Gastrocnemius medialis (tissue), 4 donors: ENCODE measurements at regions not wholly inside any gene's neighbourhood (a gene's known extent, or its start where the extent isn't known, plus 50 kb on each side); places are given as distances from the start of the nearest gene placed in this dataset.

Experiments used
- ATAC-seq, 2 donors: fragments of 150-250 bp; one replicate each; pipeline ENCODE4 v1.9.1; 2016
- DNase-seq, 2 donors: peaks; one replicate each; pipeline ENCODE4 v3.0.0-alpha.2; 2019
- H3K27ac ChIP-seq, 4 donors: fragments of 200-600 bp; sonication (generic); 1 replicate in 1 of 4; 2 replicates in 3 of 4; pipeline ENCODE4 v1.5.1; 2016 to 2018; ENCODE audit warnings: mild to moderate bottlenecking in 2 of 4, moderate library complexity in 1 of 4
- H3K27me3 ChIP-seq, 3 donors: fragments of 200-600 bp; sonication (generic) in 2 of 3; 1 replicate in 1 of 3; 2 replicates in 2 of 3; pipeline versions ENCODE4 v1.5.1 to v1.6.0; 2016 to 2019; ENCODE audit warnings: mild to moderate bottlenecking in 1 of 3, moderate library complexity in 1 of 3
- H3K36me3 ChIP-seq, 2 donors: fragments of 200-600 bp; sonication (generic) in 1 of 2; one replicate each; pipeline ENCODE4 v1.5.1; 2017 to 2018
- H3K4me1 ChIP-seq, 2 donors: fragments of 200-600 bp; sonication (generic) in 1 of 2; one replicate each; pipeline ENCODE4 v1.5.1; 2016 to 2017; ENCODE audit warnings: mild to moderate bottlenecking in 2 of 2
- H3K4me3 ChIP-seq, 4 donors: fragments of 200-600 bp; sonication (generic) in 3 of 4; 1 replicate in 1 of 4; 2 replicates in 3 of 4; pipeline ENCODE4 v1.5.1; 2016 to 2019; ENCODE audit warnings: mild to moderate bottlenecking in 2 of 4
- H3K9me3 ChIP-seq, 3 donors: fragments of 200-600 bp; sonication (generic) in 2 of 3; 1 replicate in 1 of 3; 2 replicates in 2 of 3; pipeline ENCODE4 v1.5.1; 2016 to 2019
- CTCF ChIP-seq, 5 experiments: fragments of 450-650 bp in 3 of 5; fragments of 200-600 bp in 2 of 5; sonication (generic) in 2 of 5; IDR thresholded peaks in 4 of 5; conservative IDR thresholded peaks in 1 of 5; 1 replicate in 4 of 5; 2 replicates in 1 of 5; pipeline ENCODE4 v1.5.1; 2016 to 2019; ENCODE audit warnings: antibody characterized with exemption in 5 of 5, mild to moderate bottlenecking in 3 of 5, moderate library complexity in 3 of 5
- POLR2A ChIP-seq, 2 donors: fragments of 450-650 bp; IDR thresholded peaks; one replicate each; pipeline ENCODE4 v1.6.1; 2017; ENCODE audit warnings: antibody characterized with exemption in 2 of 2, mild to moderate bottlenecking in 2 of 2, moderate library complexity in 2 of 2
- in situ Hi-C, 4 donors: fragments of 200-750 bp; cut with MboI; loops; one replicate each; pipeline versions ENCODE4 v1.15.0 to v1.8.0; 2017; ENCODE audit warnings: low sequenced_read_pairs in 4 of 4
- intact Hi-C: fragments of 100-400 bp; cut with DNase I; formaldehyde crosslinking; loops from one replicate; pipeline ENCODE4 v1.15.1; 2023; ENCODE audit warnings: low total_unique reads

DNA sequence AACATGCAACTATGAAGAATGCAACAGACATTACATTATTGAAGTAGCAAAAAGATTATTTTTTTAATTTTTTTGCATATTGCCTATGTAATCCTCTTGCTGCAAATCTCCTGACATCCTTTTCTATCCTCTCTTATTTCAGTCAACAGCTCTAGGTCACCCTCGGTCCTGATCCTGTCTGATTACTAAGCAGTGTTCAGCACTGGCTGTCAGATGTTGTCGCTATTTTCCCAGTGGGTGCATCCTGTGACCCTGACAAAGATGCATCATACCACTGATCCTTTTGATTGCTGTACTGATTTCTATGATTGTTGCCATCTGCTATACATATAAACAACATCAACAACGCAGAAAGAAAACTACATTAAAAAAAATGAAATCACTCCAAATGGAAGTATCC, 443.7 kb upstream of the PRR20A start:
- no peaks in the 10 kb centered on the region for H3K9me3 ChIP-seq

GRCh38 chr13:56700324-56700723, 440.4 kb upstream of the PRR20A start:
- H3K4me1 ChIP-seq = no peaks in the 10 kb centered on the region
- intact Hi-C loops = no loop called here
- no peak for DNase-seq
- H3K27me3 ChIP-seq = no peaks in the 10 kb centered on the region
- no peak overlapping the region for H3K27ac ChIP-seq
- in situ Hi-C loops = no loop called here
- no peak overlapping the region for H3K4me3 ChIP-seq
- no peaks in the 10 kb centered on the region for H3K36me3 ChIP-seq
- ATAC-seq = no peak
- no peaks in the 10 kb centered on the region for H3K9me3 ChIP-seq
- TF ChIP-seq CTCF (IDR thresholded peaks at IDR 0.05 in 4 of 5, conservative IDR thresholded peaks at IDR 0.05 in 1 of 5) (no peak), POLR2A (IDR thresholded peaks at IDR 0.05) (no peak)

More for the DNA sequence above, 443.7 kb upstream of the PRR20A start:
- DNase-seq (no peak), ATAC-seq (no peak)
- TF ChIP-seq POLR2A (IDR thresholded peaks at IDR 0.05) = no peak
- no peak for TF ChIP-seq CTCF (IDR thresholded peaks at IDR 0.05 in 4 of 5, conservative IDR thresholded peaks at IDR 0.05 in 1 of 5)
- H3K4me3 ChIP-seq = no peak overlapping the region
- no peaks in the 10 kb centered on the region for H3K36me3 ChIP-seq
- intact Hi-C loops (no loop called here), in situ Hi-C loops (no loop called here)
- no peak overlapping the region for H3K27ac ChIP-seq
- H3K4me1 ChIP-seq = no peaks in the 10 kb centered on the region
- H3K27me3 ChIP-seq = no peaks in the 10 kb centered on the region

GRCh38 chr13:56706485-56706884, 434.2 kb upstream of the PRR20A start:
- TF ChIP-seq CTCF (IDR thresholded peaks at IDR 0.05 in 4 of 5, conservative IDR thresholded peaks at IDR 0.05 in 1 of 5) = no peak
- no peak for TF ChIP-seq POLR2A (IDR thresholded peaks at IDR 0.05)
- DNase-seq = no peak
- intact Hi-C loops (no loop called here), in situ Hi-C loops (no loop called here)
- no peak overlapping the region for H3K4me3 ChIP-seq
- no peak for ATAC-seq
- no peaks in the 10 kb centered on the region for H3K4me1 ChIP-seq
- H3K9me3 ChIP-seq = no peaks in the 10 kb centered on the region
- no peaks in the 10 kb centered on the region for H3K27me3 ChIP-seq
- no peaks in the 10 kb centered on the region for H3K36me3 ChIP-seq
- no peak overlapping the region for H3K27ac ChIP-seq

DNA sequence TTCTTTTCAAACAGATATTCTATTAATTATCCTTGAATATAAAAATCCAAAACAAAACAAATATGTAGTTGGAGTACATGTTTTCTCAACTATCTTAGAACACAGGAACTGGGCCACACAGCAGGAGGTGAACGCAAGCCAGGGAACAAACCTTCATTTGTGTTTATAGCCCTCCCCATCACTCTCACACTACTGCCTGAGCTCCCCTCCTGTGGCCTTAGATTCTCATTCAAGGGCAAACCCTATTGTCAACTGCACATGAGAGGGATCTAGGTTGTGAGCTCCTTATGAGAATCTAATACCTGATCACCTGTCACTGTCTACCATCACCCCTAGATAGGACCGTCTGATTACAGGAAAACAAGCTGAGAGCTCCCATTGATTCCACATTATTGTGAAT, 427.1 kb upstream of the PRR20A start:
- Histone ChIP-seq H3K27me3 (no peaks in the 10 kb centered on the region), H3K27ac (no peak overlapping the region), H3K4me3 (no peak overlapping the region), H3K36me3 (no peaks in the 10 kb centered on the region), H3K4me1 (no peaks in the 10 kb centered on the region), H3K9me3 (no peaks in the 10 kb centered on the region)
- intact Hi-C loops (no loop called here), in situ Hi-C loops (no loop called here)
- no peak for DNase-seq
- no peak for ATAC-seq
- TF ChIP-seq POLR2A (IDR thresholded peaks at IDR 0.05) = no peak
- no peak for TF ChIP-seq CTCF (IDR thresholded peaks at IDR 0.05 in 4 of 5, conservative IDR thresholded peaks at IDR 0.05 in 1 of 5)

- Histone ChIP-seq H3K27me3 (no peaks in the 10 kb centered on the region), H3K27ac (no peak overlapping the region), H3K4me3 (no peak overlapping the region), H3K4me1 (no peaks in the 10 kb centered on the region), H3K9me3 (no peaks in the 10 kb centered on the region), H3K36me3 (no peaks in the 10 kb centered on the region)
- DNase-seq (no peak), ATAC-seq (no peak)
- in situ Hi-C loops (no loop called here), intact Hi-C loops (no loop called here)
- TF ChIP-seq CTCF (IDR thresholded peaks at IDR 0.05 in 4 of 5, conservative IDR thresholded peaks at IDR 0.05 in 1 of 5) = no peak
- no peak for TF ChIP-seq POLR2A (IDR thresholded peaks at IDR 0.05)
Measured at GRCh38 chr13:56718791-56719190, 421.9 kb upstream of the PRR20A start.
